B cell (primary cell): ENCODE measurements at regions not wholly inside any gene's neighbourhood (a gene's known extent, or its start where the extent isn't known, plus 50 kb on each side); places are given as distances from the start of the nearest gene placed in this dataset.

Experiments
- ATAC-seq: fragments of 200-7000 bp; cut with Tn5 transposase; one replicate; pipeline ENCODE4 v1.10.0; 2021; ENCODE audit warnings: low read depth, mild to moderate bottlenecking, moderate number of reproducible peaks, moderate library complexity
- CTCF ChIA-PET: fragments of 350-600 bp; sonication (Branson Sonifier 250); formaldehyde crosslinking; loops from one replicate; lab custom pipeline; 2021; ENCODE audit warnings: antibody characterized with exemption, inconsistent platforms; lab: Charles Lee
- POLR2A ChIA-PET: fragments of 350-600 bp; sonication (Branson Sonifier 250); formaldehyde crosslinking; loops from one replicate; lab custom pipeline; 2021; ENCODE audit warnings: antibody characterized with exemption; lab: Charles Lee
- DNase-seq: peaks from one replicate; pipeline ENCODE4 v3.0.0; 2013
- H2AFZ ChIP-seq: 2 replicates; pipeline ENCODE4 v1.6.1; 2012; ENCODE audit warnings: mild to moderate bottlenecking, low read depth, low read length; ENCODE audit not compliant: insufficient read depth, poor library complexity, severe bottlenecking
- H3K27ac ChIP-seq, 2 donors: 1 replicate in 1 of 2; 2 replicates in 1 of 2; pipeline ENCODE4 v1.5.1; 2012 to 2013; ENCODE audit warnings: low read length in 2 of 2, mild to moderate bottlenecking in 2 of 2, moderate library complexity in 1 of 2
- H3K27me3 ChIP-seq, 4 experiments: fragments of 200-600 bp in 1 of 4; sonication (generic) in 1 of 4; replicated peaks in 1 of 4; 1 replicate in 2 of 4; 2 replicates in 2 of 4; pipeline versions ENCODE4 v1.6.1 to v1.7.0; 2013 to 2016; ENCODE audit warnings: low read length in 3 of 4, mild to moderate bottlenecking in 2 of 4, mixed read lengths in 1 of 4, moderate library complexity in 1 of 4; ENCODE audit not compliant: insufficient read depth in 4 of 4, control insufficient read depth in 3 of 4; ENCODE audit errors: control extremely low read depth in 1 of 4
- H3K36me3 ChIP-seq, 2 experiments: replicated peaks in 1 of 2; 1 replicate in 1 of 2; 2 replicates in 1 of 2; pipeline versions ENCODE4 v1.6.1 to v1.7.1; 2013; ENCODE audit warnings: low read length in 1 of 2; ENCODE audit not compliant: insufficient read depth in 2 of 2, control insufficient read depth in 1 of 2; ENCODE audit errors: control extremely low read depth in 1 of 2, extremely low read depth in 1 of 2
- H3K4me1 ChIP-seq, 2 donors: fragments of 200-600 bp in 1 of 2; sonication (generic) in 1 of 2; 1 replicate in 1 of 2; 2 replicates in 1 of 2; pipeline versions ENCODE4 v1.5.1 to v1.6.1; 2013 to 2017; ENCODE audit warnings: low read length in 2 of 2; ENCODE audit not compliant: control insufficient read depth in 2 of 2, insufficient read depth in 2 of 2
- H3K4me2 ChIP-seq: replicated peaks from 2 replicates; pipeline ENCODE3; 2012; ENCODE audit warnings: mild to moderate bottlenecking, low read depth, low read length; ENCODE audit not compliant: poor library complexity, severe bottlenecking
- H3K4me3 ChIP-seq, 5 experiments: fragments of 200-600 bp in 1 of 5; sonication (generic) in 1 of 5; 1 replicate in 3 of 5; 2 replicates in 2 of 5; pipeline versions ENCODE4 v1.5.1 to v1.7.0; 2011 to 2016; ENCODE audit warnings: low read length in 4 of 5, mild to moderate bottlenecking in 4 of 5, low read depth in 2 of 5, control low read depth in 1 of 5, moderate library complexity in 1 of 5; ENCODE audit not compliant: insufficient read depth in 1 of 5; ENCODE audit errors: control extremely low read depth in 1 of 5, extremely low read depth in 1 of 5
- H3K79me2 ChIP-seq: fragments of 200-600 bp; sonication (generic); one replicate; pipeline ENCODE4 v1.6.0; 2016; ENCODE audit warnings: low read length; ENCODE audit not compliant: control insufficient read depth, insufficient read depth
- H3K9ac ChIP-seq: fragments of 200-600 bp; sonication (generic); 2 replicates; pipeline ENCODE4 v1.6.1; 2017; ENCODE audit warnings: mild to moderate bottlenecking, low read length, moderate library complexity
- H3K9me3 ChIP-seq, 3 donors: one replicate each; pipeline versions ENCODE4 v1.6.1 to v1.7.1; 2013; ENCODE audit warnings: low read length in 2 of 3; ENCODE audit not compliant: control insufficient read depth in 2 of 3, insufficient read depth in 1 of 3; ENCODE audit errors: control extremely low read depth in 1 of 3
- H4K20me1 ChIP-seq: 2 replicates; pipeline ENCODE4 v1.6.0; 2012; ENCODE audit warnings: mild to moderate bottlenecking, low read length; ENCODE audit not compliant: insufficient read depth, control insufficient read depth, poor library complexity, severe bottlenecking
- H3K27ac Mint-ChIP-seq: one replicate; pipeline ENCODE4 v1.8.0; 2021; ENCODE audit warnings: mixed read lengths
- H3K27me3 Mint-ChIP-seq: one replicate; pipeline ENCODE4 v1.8.0; 2021; ENCODE audit warnings: mixed read lengths
- H3K4me1 Mint-ChIP-seq: one replicate; pipeline ENCODE4 v1.8.0; 2021; ENCODE audit warnings: mixed read lengths
- H3K4me3 Mint-ChIP-seq: one replicate; pipeline ENCODE4 v1.8.0; 2021; ENCODE audit warnings: mixed read lengths
- H3K9me3 Mint-ChIP-seq: one replicate; pipeline ENCODE4 v1.8.0; 2022; ENCODE audit warnings: mixed read lengths; ENCODE audit not compliant: insufficient read depth
- EZH2 ChIP-seq: IDR thresholded peaks from 2 replicates; pipeline ENCODE4 v1.6.1; 2012; ENCODE audit warnings: borderline replicate concordance, low read depth, mild to moderate bottlenecking, moderate library complexity, low read length; ENCODE audit not compliant: insufficient read depth, poor library complexity, severe bottlenecking
- WGBS: methylation state at CpG from one replicate; pipeline ENCODE4 v1.1.5; 2013; ENCODE audit warnings: missing lambda C conversion rate; ENCODE audit not compliant: insufficient coverage; 5-methylcytosine and 5-hydroxymethylcytosine counted together
- intact Hi-C: fragments of 100-400 bp; cut with micrococcal nuclease; formaldehyde crosslinking; loops from one replicate; pipeline ENCODE4 v1.10.0; 2022
- TF ChIP-seq, protein P1 (sequence below): fragments of 200-600 bp; IDR thresholded peaks from one replicate; pipeline ENCODE4 v1.8.0; 2022; ENCODE audit warnings: antibody characterized with exemption, mild to moderate bottlenecking

DNA sequence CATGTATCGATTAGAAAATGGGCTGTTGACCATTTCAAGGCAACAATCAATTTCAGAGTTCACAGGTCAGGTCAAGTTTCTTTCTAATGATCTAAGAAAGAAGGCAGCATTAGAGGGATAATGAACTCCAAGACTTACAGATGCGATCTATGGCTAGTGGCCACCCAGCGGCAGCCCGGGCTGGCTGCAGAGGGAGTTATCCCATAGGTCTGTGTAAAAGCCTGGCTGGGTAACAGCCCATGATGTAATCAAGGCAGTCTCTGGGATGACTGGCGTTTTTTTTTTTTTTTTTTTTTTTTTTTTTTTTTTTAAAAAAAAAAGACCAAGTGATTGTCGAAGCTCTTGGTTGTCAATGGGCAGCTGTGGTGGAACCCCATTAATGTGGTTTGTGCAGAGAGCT lies 171.1 kb upstream of the SKOR2 start:
- no peaks in the 10 kb centered on the region for H3K36me3 ChIP-seq
- H3K4me2 ChIP-seq, result no peak overlapping the region
- ATAC-seq, result no peak
- H3K4me3 Mint-ChIP-seq, result no peak overlapping the region
- no peak overlapping the region for H3K9ac ChIP-seq
- H3K4me1 Mint-ChIP-seq, result peaks cover 11% of the 10 kb centered on the region
- peaks cover 6% of the 10 kb centered on the region for H3K27me3 Mint-ChIP-seq
- TF ChIP-seq, protein P1, sequence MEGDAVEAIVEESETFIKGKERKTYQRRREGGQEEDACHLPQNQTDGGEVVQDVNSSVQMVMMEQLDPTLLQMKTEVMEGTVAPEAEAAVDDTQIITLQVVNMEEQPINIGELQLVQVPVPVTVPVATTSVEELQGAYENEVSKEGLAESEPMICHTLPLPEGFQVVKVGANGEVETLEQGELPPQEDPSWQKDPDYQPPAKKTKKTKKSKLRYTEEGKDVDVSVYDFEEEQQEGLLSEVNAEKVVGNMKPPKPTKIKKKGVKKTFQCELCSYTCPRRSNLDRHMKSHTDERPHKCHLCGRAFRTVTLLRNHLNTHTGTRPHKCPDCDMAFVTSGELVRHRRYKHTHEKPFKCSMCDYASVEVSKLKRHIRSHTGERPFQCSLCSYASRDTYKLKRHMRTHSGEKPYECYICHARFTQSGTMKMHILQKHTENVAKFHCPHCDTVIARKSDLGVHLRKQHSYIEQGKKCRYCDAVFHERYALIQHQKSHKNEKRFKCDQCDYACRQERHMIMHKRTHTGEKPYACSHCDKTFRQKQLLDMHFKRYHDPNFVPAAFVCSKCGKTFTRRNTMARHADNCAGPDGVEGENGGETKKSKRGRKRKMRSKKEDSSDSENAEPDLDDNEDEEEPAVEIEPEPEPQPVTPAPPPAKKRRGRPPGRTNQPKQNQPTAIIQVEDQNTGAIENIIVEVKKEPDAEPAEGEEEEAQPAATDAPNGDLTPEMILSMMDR, result no peak
- no peak for TF ChIP-seq EZH2
- peaks cover 3 to 8% of the 10 kb centered on the region in 2 donors for H3K4me1 ChIP-seq
- no peaks in the 10 kb centered on the region for H4K20me1 ChIP-seq
- POLR2A ChIA-PET, result no interaction called here
- intact Hi-C loops, result no loop called here
- no peak overlapping the region for H2AFZ ChIP-seq
- no peak overlapping the region for H3K27ac Mint-ChIP-seq
- no peaks in the 10 kb centered on the region for H3K79me2 ChIP-seq
- no peak for DNase-seq
- no peaks in the 10 kb centered on the region for H3K9me3 ChIP-seq
- no peak overlapping the region for H3K4me3 ChIP-seq
- no peak overlapping the region for H3K27ac ChIP-seq
- H3K27me3 ChIP-seq, result peaks cover 0 to 6% (median 0%) of the 10 kb centered on the region in 4 experiments
- 84% methylated on average over 4 of the region's 6 CpGs for WGBS
- no peaks in the 10 kb centered on the region for H3K9me3 Mint-ChIP-seq
- CTCF ChIA-PET, result no interaction called here

DNA sequence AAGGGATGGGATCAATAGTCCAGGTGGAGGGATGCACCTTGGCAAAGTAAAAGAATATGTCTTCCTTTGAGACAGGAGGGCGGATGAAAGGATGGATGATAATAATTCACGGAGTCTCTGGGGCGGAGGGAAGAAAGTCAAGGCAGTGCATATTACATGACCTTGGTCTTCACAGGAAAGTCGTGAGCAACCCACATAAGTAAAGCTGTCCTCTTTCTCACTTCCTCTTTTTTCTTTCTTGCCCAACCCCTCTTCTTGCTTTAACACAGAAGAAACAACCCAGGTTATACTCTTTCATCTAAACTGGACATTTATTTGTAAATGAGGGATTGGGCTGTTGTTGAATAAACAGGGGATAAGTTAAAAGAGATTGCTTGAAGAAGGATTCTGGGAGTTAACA lies 168.7 kb upstream of the SKOR2 start:
- no peak overlapping the region for H3K27ac ChIP-seq
- no peaks in the 10 kb centered on the region for H3K9me3 ChIP-seq
- H3K4me2 ChIP-seq, result no peak overlapping the region
- no peaks in the 10 kb centered on the region for H4K20me1 ChIP-seq
- ATAC-seq (peak; percentile 51), DNase-seq (peak; percentile 18)
- H3K4me1 ChIP-seq, result peaks cover 3 to 8% of the 10 kb centered on the region in 2 donors
- no peak overlapping the region for H3K27ac Mint-ChIP-seq
- peak overlapping the region; percentile 24 for H3K4me3 Mint-ChIP-seq
- no peak overlapping the region for H2AFZ ChIP-seq
- no peak for TF ChIP-seq EZH2
- TF ChIP-seq, protein P1, result no peak
- peaks cover 0 to 13% (median 0%) of the 10 kb centered on the region in 4 experiments for H3K27me3 ChIP-seq
- H3K36me3 ChIP-seq, result no peaks in the 10 kb centered on the region
- intact Hi-C loops, result no loop called here
- H3K9ac ChIP-seq, result no peak overlapping the region
- CTCF ChIA-PET, result interaction anchor here (1.5 kb wide), 1 partner anchor 13 kb away, joined by 4 read pairs; no protein-coding TSS in a partner anchor
- 47% methylated on average over 4 of the region's 4 CpGs for whole genome bisulfite sequencing
- H3K4me1 Mint-ChIP-seq, result peaks cover 11% of the 10 kb centered on the region
- POLR2A ChIA-PET, result no interaction called here
- H3K79me2 ChIP-seq, result no peaks in the 10 kb centered on the region
- no peak overlapping the region for H3K4me3 ChIP-seq
- H3K27me3 Mint-ChIP-seq, result peaks cover 23% of the 10 kb centered on the region
- no peaks in the 10 kb centered on the region for H3K9me3 Mint-ChIP-seq
